ENCODE measurements at regions not wholly inside any gene's neighbourhood (a gene's known extent, or its start where the extent isn't known, plus 50 kb on each side); places are given as distances from the start of the nearest gene placed in this dataset.

GRCh38 chr10:24779737-24780136, 56.0 kb upstream of the ARHGAP21 start:
- H3K36me3 ChIP-seq (ENCODE audit: control insufficient read depth in 1 of 2, insufficient read depth in 2 of 2, low read length in 2 of 2), result no peaks in the 10 kb centered on the region
- H3K4me3 ChIP-seq (ENCODE audit: low read depth, low read length), result no peak overlapping the region
- H3K4ac ChIP-seq (ENCODE audit: low read depth, low read length), result no peak overlapping the region
- no peak for DNase-seq
- H3K27me3 ChIP-seq (ENCODE audit: insufficient read depth, low read length), result no peaks in the 10 kb centered on the region
- no peak overlapping the region for H3K18ac ChIP-seq (ENCODE audit: low read length)
- no peak overlapping the region for H3K23ac ChIP-seq (ENCODE audit: low read length)
- H3K14ac ChIP-seq (ENCODE audit: low read length), result no peak overlapping the region
- H4K12ac ChIP-seq (ENCODE audit: low read depth, low read length), result no peak overlapping the region
- H2BK12ac ChIP-seq (ENCODE audit: low read length), result no peak overlapping the region
- no peak overlapping the region for H4K8ac ChIP-seq (ENCODE audit: low read depth, low read length)
- no peak overlapping the region for H2BK120ac ChIP-seq (ENCODE audit: insufficient read depth, low read length, poor library complexity)
- no CpG with 5 or more reads among the region's 1 CpG for WGBS (ENCODE audit: extremely low coverage, insufficient coverage, insufficient read length)
- no peaks in the 10 kb centered on the region for H3K9me3 ChIP-seq (ENCODE audit: insufficient read depth, low read depth, low read length)
- H4K91ac ChIP-seq (ENCODE audit: low read depth, low read length), result no peak overlapping the region
- H3K4me2 ChIP-seq (ENCODE audit: low read length), result no peak overlapping the region
- no peak overlapping the region for H3K9ac ChIP-seq (ENCODE audit: low read length)
- H3K4me1 ChIP-seq (ENCODE audit: control insufficient read depth in 1 of 2, insufficient read depth in 2 of 2, low read length in 2 of 2), result no peaks in the 10 kb centered on the region
- no peak overlapping the region for H3K27ac ChIP-seq (ENCODE audit: low read depth, low read length)
- no peak overlapping the region for H2AK5ac ChIP-seq (ENCODE audit: low read length)
- no peak overlapping the region for H2AFZ ChIP-seq (ENCODE audit: insufficient read depth, low read length, poor library complexity)
- H3K79me2 ChIP-seq (ENCODE audit: control insufficient read depth, insufficient read depth, low read length, poor library complexity), result no peaks in the 10 kb centered on the region
- no peaks in the 10 kb centered on the region for H3K79me1 ChIP-seq (ENCODE audit: low read length)
- H2BK5ac ChIP-seq (ENCODE audit: low read depth, low read length, poor library complexity), result no peak overlapping the region

- no peak overlapping the region for H3K23ac ChIP-seq (ENCODE audit: low read length)
- H2AK5ac ChIP-seq (ENCODE audit: low read length), result no peak overlapping the region
- no peak overlapping the region for H3K4me3 ChIP-seq (ENCODE audit: low read depth, low read length)
- no peak overlapping the region for H3K4me2 ChIP-seq (ENCODE audit: low read length)
- no peaks in the 10 kb centered on the region for H3K79me2 ChIP-seq (ENCODE audit: control insufficient read depth, insufficient read depth, low read length, poor library complexity)
- H2AFZ ChIP-seq (ENCODE audit: insufficient read depth, low read length, poor library complexity), result no peak overlapping the region
- no peak overlapping the region for H3K4ac ChIP-seq (ENCODE audit: low read depth, low read length)
- no peak overlapping the region for H2BK120ac ChIP-seq (ENCODE audit: insufficient read depth, low read length, poor library complexity)
- no peak overlapping the region for H3K27ac ChIP-seq (ENCODE audit: low read depth, low read length)
- H4K91ac ChIP-seq (ENCODE audit: low read depth, low read length), result no peak overlapping the region
- H2BK12ac ChIP-seq (ENCODE audit: low read length), result no peak overlapping the region
- no peaks in the 10 kb centered on the region for H3K27me3 ChIP-seq (ENCODE audit: insufficient read depth, low read length)
- H4K8ac ChIP-seq (ENCODE audit: low read depth, low read length), result no peak overlapping the region
- no peak overlapping the region for H2BK5ac ChIP-seq (ENCODE audit: low read depth, low read length, poor library complexity)
- no peak for DNase-seq
- H3K18ac ChIP-seq (ENCODE audit: low read length), result no peak overlapping the region
- H3K36me3 ChIP-seq (ENCODE audit: control insufficient read depth in 1 of 2, insufficient read depth in 2 of 2, low read length in 2 of 2), result no peaks in the 10 kb centered on the region
- no peak overlapping the region for H4K12ac ChIP-seq (ENCODE audit: low read depth, low read length)
- no CpG with 5 or more reads among the region's 7 CpGs for WGBS (ENCODE audit: extremely low coverage, insufficient coverage, insufficient read length)
- H3K79me1 ChIP-seq (ENCODE audit: low read length), result no peaks in the 10 kb centered on the region
- H3K9ac ChIP-seq (ENCODE audit: low read length), result no peak overlapping the region
- H3K4me1 ChIP-seq (ENCODE audit: control insufficient read depth in 1 of 2, insufficient read depth in 2 of 2, low read length in 2 of 2), result no peaks in the 10 kb centered on the region
- no peaks in the 10 kb centered on the region for H3K9me3 ChIP-seq (ENCODE audit: insufficient read depth, low read depth, low read length)
- no peak overlapping the region for H3K14ac ChIP-seq (ENCODE audit: low read length)
Measured at GRCh38 chr10:24778298-24778697, 54.6 kb upstream of the ARHGAP21 start.

- Histone ChIP-seq H3K9me3 (ENCODE audit: insufficient read depth, low read depth, low read length) (no peaks in the 10 kb centered on the region), H3K4me3 (ENCODE audit: low read depth, low read length) (no peak overlapping the region), H3K27ac (ENCODE audit: low read depth, low read length) (no peak overlapping the region), H3K79me1 (ENCODE audit: low read length) (no peaks in the 10 kb centered on the region), H2BK12ac (ENCODE audit: low read length) (no peak overlapping the region), H2AFZ (ENCODE audit: insufficient read depth, low read length, poor library complexity) (no peak overlapping the region), H3K4me2 (ENCODE audit: low read length) (no peak overlapping the region), H4K91ac (ENCODE audit: low read depth, low read length) (no peak overlapping the region), H4K12ac (ENCODE audit: low read depth, low read length) (no peak overlapping the region), H2AK5ac (ENCODE audit: low read length) (no peak overlapping the region), H2BK120ac (ENCODE audit: insufficient read depth, low read length, poor library complexity) (no peak overlapping the region), H3K23ac (ENCODE audit: low read length) (no peak overlapping the region), H3K14ac (ENCODE audit: low read length) (no peak overlapping the region), H3K36me3 (ENCODE audit: control insufficient read depth in 1 of 2, insufficient read depth in 2 of 2, low read length in 2 of 2) (no peaks in the 10 kb centered on the region), H3K9ac (ENCODE audit: low read length) (no peak overlapping the region), H3K18ac (ENCODE audit: low read length) (no peak overlapping the region), H4K8ac (ENCODE audit: low read depth, low read length) (no peak overlapping the region), H3K4ac (ENCODE audit: low read depth, low read length) (no peak overlapping the region), H3K27me3 (ENCODE audit: insufficient read depth, low read length) (no peaks in the 10 kb centered on the region), H3K79me2 (ENCODE audit: control insufficient read depth, insufficient read depth, low read length, poor library complexity) (no peaks in the 10 kb centered on the region), H2BK5ac (ENCODE audit: low read depth, low read length, poor library complexity) (no peak overlapping the region), H3K4me1 (ENCODE audit: control insufficient read depth in 1 of 2, insufficient read depth in 2 of 2, low read length in 2 of 2) (no peaks in the 10 kb centered on the region)
- no peak for DNase-seq
- WGBS (ENCODE audit: extremely low coverage, insufficient coverage, insufficient read length), result no CpG with 5 or more reads among the region's 3 CpGs
Measured at GRCh38 chr10:24777196-24777595, 53.5 kb upstream of the ARHGAP21 start.

- Histone ChIP-seq H3K27me3 (ENCODE audit: insufficient read depth, low read length) (no peaks in the 10 kb centered on the region), H4K91ac (ENCODE audit: low read depth, low read length) (no peak overlapping the region), H3K4me1 (ENCODE audit: control insufficient read depth in 1 of 2, insufficient read depth in 2 of 2, low read length in 2 of 2) (no peaks in the 10 kb centered on the region), H3K36me3 (ENCODE audit: control insufficient read depth in 1 of 2, insufficient read depth in 2 of 2, low read length in 2 of 2) (no peaks in the 10 kb centered on the region), H2AK5ac (ENCODE audit: low read length) (no peak overlapping the region), H4K12ac (ENCODE audit: low read depth, low read length) (no peak overlapping the region), H2BK120ac (ENCODE audit: insufficient read depth, low read length, poor library complexity) (no peak overlapping the region), H3K4me3 (ENCODE audit: low read depth, low read length) (no peak overlapping the region), H2BK12ac (ENCODE audit: low read length) (no peak overlapping the region), H3K18ac (ENCODE audit: low read length) (no peak overlapping the region), H2BK5ac (ENCODE audit: low read depth, low read length, poor library complexity) (no peak overlapping the region), H3K4ac (ENCODE audit: low read depth, low read length) (no peak overlapping the region), H3K14ac (ENCODE audit: low read length) (no peak overlapping the region), H3K79me1 (ENCODE audit: low read length) (no peaks in the 10 kb centered on the region), H3K79me2 (ENCODE audit: control insufficient read depth, insufficient read depth, low read length, poor library complexity) (no peaks in the 10 kb centered on the region), H3K4me2 (ENCODE audit: low read length) (no peak overlapping the region), H4K8ac (ENCODE audit: low read depth, low read length) (no peak overlapping the region), H3K23ac (ENCODE audit: low read length) (no peak overlapping the region), H3K27ac (ENCODE audit: low read depth, low read length) (no peak overlapping the region), H2AFZ (ENCODE audit: insufficient read depth, low read length, poor library complexity) (no peak overlapping the region), H3K9ac (ENCODE audit: low read length) (no peak overlapping the region), H3K9me3 (ENCODE audit: insufficient read depth, low read depth, low read length) (no peaks in the 10 kb centered on the region)
- DNase-seq, result peak in 1 of 2 donors; percentile 28
- WGBS (ENCODE audit: extremely low coverage, insufficient coverage, insufficient read length), result no CpG with 5 or more reads among the region's 3 CpGs
Measured at GRCh38 chr10:24773939-24774589, 50.4 kb upstream of the ARHGAP21 start.
